Daoy (cell line): ENCODE measurements at regions not wholly inside any gene's neighbourhood (a gene's known extent, or its start where the extent isn't known, plus 50 kb on each side); places are given as distances from the start of the nearest gene placed in this dataset.
A peak's percentile ranks its signal among the peaks of the same experiment; 100 is the strongest.

Experiments used
- DNase-seq: peaks from one replicate; pipeline ENCODE4 v3.0.0-alpha.2; 2015; ENCODE audit warnings: low read depth

DNA sequence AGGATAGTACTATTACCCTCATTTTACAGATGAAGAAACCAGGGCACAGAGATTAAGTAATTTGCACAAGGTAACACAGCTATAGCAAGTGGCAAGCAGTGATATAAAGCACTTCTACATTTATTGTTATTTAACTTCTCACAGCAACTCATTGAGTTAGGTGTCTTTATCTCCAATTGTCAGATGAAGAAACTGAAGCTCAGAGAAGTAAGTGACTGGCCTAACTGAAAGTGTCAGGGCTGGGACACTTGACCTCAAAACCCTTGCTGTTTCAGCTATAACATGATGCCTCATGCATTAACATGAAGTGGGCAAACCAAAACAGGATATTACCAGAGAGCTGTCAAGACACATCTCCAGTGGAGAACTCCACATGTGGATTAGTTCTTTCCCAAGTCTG is 65.8 kb upstream of the LEKR1 start:
- DNase-seq, result no peak

DNA sequence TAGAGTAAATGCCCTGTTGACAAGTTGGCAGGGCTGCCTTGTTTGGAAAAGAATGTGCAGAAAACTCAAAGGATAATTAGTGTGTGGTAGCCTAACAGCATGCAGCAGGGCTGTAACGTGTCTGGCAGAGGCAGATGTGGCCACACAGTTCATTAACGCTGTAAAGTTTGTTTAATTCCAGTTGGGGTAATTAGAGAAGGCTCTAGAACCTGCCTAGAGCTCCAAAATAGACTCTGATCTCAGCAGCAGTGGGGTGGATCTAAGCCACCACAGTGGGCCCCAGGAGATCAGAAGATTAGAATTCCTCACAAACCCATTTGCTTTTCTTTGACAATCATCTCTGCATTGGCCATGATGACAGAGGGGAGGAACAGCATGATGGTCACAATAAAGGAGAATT is 65.1 kb upstream of the LEKR1 start:
- DNase-seq, result no peak

DNA sequence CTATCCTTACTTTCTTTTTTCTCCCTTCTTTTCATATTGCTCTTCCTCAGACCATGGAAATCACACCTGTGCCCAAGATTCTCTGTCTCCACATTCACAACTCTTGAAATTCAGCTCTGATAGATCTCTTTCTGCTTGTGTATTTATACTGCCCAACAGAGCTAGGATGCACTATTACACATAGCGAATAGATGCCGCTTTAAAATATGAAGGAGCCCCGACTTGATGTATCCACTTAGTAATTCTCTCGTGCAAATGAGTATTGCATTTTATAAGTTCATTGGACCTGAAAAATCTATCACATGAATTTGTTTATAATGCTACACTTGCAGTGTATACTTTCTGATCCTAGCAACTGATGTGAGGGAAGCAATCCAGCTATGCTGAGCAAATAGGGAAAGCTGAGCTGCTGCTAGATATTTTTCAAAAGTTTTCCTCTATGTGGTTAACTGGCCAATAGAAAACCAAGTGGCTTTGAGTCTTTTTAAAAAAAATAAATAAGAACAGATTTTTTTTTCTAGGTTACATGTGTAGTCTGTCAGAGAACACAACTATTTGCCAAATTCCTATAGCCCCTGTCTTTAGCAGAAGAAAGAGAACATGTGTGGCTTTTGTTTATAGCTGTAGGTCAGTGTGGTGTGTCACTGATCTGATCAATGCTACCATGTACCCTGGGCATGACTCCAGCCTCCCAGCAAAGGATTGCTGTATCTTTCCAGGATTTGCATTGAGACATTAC is 64.3 kb upstream of the LEKR1 start:
- no peak for DNase-seq

DNA sequence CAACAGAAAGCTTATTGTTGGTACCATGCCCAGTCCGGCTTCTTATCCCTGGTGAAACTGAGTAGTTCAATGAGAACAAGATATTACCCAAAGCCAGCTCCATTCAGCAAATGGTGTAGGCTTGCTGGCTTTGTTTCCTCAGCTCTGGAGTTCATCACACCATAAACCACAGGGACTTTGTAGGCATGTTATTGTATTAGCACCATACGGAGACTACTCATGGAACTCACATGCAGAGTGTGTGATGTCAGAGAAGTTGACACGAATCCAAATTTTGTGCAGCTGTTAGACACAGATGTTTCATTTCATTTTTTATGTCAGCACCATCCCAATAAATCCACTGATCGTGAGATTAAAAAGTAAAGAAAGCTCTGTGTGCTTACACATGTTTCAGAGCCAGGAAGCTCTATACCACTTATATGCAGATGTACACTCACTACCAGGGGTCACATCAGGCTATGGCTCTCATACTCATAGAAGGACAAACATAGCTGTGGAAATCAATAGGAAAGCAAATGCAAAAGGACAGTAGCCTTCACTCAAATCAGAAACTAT is 63.4 kb upstream of the LEKR1 start:
- DNase-seq, result peak; percentile 62

DNA sequence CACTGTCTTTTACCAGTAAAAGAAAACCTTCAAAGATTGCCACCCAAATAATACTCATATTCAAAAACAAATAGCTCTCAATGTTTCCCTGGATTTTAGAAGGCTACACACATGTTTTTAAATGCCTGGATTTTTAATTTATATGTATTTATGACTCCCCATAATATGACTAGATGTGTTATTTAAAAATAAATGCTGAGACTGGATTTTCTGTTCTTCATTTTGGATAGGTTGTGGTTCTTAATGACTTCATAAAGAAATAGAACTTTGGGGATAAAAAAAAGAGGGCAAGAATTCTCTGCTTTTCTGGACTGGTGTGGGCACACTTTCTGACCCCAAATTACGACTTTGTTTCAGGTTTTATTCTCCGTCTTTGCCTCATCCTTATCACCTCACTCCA is 62.8 kb upstream of the LEKR1 start:
- DNase-seq, result no peak

DNA sequence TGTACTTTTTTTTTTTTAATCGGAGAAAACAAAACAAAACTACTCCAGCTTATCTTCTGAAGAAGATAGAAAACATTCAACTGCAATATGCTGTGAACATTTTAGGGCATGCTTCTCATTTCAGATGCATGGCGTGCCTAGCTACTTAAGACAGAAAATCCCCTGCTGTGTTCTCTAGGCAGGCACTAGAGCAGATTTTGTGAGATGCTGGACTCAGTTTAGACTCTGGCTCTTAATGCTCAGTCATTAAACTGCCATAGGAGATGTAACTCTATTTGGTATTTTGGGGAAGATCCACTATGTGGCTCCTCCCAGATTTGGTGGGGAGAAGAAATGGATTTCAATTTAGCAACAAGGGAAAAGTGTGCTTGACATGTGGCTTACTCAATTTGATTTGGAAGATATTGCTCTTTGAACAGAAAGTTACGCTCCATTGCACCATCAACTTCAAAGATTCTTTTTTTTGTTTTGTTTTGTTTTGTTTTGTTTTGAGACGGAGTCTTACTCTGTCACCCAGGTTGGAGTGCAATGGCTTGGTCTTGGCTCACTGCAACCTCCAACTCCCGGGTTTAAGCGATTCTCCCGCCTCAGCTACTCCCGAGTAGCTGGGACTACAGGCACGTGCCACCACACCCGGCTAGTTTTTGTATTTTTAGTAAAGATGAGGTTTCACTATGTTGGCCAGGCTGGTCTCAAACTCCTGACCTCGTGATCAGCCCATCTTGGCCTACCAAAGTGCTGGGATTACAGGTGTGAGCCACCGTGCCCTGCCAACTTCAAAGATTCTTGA is 62.0 kb upstream of the LEKR1 start:
- DNase-seq, result no peak

DNA sequence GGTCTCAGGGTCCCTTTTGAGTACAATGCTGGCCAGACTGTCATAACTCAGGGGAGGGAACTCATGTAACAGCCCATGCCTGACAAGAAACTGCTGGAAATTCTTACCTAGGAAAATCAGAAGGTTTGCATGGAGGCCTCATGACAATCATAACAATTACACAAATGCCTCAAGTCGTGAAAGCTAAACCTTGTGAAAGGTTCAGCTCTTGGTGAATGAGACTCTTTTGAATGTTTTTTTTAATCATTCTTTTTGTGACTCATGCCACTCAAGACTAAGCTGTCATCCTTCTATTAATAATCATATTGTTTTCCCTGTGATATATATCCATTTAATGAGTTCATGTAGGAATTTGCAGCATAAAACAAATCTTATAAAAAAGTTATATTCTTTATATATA is 61.4 kb upstream of the LEKR1 start:
- no peak for DNase-seq

DNA sequence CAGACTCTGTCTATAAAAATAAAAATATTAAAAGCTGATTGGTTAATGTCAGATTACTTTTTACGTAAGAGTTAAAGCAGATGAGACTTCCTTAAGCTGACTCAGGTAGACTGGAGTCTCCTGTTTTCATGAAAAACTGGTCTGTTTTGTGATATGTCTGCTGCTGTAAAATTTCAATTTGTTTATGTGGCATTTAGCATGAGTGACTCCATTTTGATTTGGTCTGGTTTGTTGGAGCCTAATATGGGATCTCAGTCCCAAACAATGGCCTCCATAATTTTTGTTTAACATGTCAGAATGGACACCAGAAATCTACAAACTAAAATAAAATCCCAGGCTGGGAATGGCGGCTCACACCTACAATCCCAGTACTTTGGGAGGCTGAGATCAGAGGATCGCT is 57.8 kb upstream of the LEKR1 start:
- DNase-seq, result no peak

DNA sequence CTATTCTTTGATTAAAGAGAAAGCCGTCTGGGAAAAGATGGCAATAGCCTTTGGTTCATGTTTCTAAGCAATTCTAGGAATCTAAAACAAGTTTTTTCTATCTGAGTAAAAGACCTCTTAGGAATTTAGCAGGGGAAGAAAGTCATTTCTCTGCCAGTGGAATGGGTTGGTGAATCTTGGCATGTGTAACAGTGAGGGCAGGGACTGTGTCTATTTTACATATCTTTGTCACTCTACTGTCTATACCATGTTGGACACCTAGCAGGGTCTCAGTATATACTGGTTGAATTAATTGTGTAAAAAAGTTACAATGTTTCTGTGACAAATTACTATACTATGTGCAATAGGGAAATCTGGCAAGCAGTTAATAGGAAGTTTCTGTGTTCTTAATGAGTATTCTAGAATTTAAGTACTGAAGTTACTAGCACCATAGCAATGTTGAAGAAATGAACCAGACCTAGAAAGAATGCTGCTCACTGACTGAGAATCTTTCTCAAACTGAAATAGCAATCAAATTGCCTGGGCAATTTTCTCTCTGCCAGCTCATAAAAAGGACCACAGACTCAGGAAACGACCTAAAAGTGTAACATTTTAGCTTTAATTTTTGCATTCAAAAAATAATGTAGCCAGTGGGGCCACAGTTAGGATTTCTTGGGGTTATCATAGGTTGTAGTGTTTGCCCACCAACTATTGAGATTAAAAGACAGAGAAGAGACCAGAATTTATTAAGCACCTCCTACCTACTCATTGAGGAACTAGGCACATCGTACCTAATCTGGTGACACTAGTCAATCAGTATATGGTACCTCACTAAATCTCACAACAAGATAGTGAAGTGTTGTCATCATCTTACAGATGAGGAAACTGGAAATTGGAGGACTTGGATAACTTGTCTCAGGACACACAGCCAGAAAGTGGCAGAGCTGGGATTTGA is 56.2 kb upstream of the LEKR1 start:
- no peak for DNase-seq

DNA sequence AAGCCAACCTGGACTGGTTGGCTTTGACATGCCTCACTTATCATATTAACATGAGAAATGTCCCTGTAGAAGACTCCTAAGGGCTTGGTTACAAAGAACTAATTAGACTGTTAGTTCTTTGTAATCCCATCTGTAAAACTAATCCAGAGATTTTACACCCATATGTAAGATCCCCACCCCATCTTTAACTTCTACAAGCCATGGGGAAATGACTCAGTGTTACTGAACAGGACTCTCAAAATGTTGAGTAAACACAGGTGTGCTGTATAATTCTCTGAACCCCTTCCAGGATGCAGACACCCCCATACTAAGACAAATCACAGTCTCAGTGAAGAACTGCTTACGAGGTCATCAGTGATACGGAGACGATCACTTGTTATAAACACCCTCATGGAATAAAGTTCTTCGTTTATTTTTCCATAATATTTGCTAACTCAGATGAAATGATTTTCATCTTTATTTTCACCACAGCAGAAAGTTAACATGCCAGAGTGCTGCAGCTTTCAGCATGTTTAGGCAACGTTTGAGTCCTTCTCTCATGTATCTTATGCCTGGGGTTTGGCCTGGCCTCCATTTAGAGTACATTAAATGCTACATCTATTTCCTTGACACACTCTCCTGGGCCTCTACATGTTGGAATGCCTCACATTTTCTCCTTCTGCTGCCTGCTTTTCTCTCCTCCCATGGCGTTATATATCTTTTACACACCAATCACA is 55.3 kb upstream of the LEKR1 start:
- DNase-seq, result no peak

DNA sequence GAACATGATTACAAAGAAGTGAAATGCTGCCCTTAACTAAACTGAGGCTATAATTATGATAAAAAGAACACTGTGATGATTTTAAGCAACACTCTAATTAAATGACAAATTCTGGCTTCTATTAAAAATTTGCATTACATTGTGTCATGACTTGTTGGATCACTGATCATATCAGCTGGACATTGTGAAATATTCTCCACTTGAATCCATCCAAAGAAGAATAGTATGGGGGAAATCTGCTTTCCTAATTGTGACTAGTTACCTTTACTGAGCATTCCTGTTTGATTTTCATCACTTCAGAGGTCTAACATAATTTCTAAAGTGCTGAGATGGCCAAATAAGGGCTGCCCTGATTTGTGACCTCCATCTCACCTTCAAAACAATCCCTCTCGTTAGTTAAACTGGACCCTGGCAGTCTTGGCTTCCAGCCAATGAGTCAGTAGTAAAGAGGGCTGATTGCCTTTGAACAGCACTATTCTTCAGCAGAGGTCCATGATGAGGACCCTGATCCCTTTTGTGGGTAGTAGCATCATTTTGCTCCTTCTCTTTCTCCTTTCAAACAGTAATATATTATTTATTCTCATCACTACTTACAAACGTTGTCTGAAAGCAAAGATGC is 53.5 kb upstream of the LEKR1 start:
- DNase-seq, result peak; percentile 32

DNA sequence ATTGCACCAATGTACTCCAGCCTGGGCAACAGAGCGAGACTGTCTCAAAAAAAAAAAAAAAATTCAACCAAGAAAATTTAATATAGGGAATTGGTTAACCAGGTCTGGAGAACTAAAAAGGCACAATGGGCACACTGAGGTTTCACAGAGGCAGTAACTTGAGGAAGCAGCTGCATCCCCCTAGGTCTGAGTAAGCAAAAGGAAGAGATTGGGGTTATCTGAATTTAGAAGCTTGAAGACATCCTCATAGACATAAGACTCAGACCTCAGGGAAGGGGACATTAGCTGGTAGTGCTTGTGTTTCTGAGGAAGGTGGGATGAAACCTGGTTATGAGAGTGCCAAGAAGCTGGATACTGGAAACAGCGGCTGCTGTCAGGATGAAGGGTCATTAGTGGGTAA is 50.1 kb upstream of the LEKR1 start:
- no peak for DNase-seq
